Suprapubic skin (tissue), 4 donors: ENCODE measurements at regions not wholly inside any gene's neighbourhood (a gene's known extent, or its start where the extent isn't known, plus 50 kb on each side); places are given as distances from the start of the nearest gene placed in this dataset.

ENCODE experiments used
- DNase-seq, 2 donors: peaks; one replicate each; pipeline ENCODE4 v3.0.0-alpha.2; 2019; ENCODE audit warnings: low spot score in 2 of 2
- H3K27ac ChIP-seq: fragments of 200-600 bp; sonication (generic); one replicate; pipeline ENCODE4 v1.5.1; 2019
- H3K27me3 ChIP-seq: fragments of 200-600 bp; sonication (generic); one replicate; pipeline ENCODE4 v1.5.1; 2019
- H3K36me3 ChIP-seq: fragments of 200-600 bp; sonication (generic); one replicate; pipeline ENCODE4 v1.5.1; 2019
- H3K4me1 ChIP-seq: fragments of 200-600 bp; sonication (generic); one replicate; pipeline ENCODE4 v1.5.1; 2019
- H3K4me3 ChIP-seq: fragments of 200-600 bp; sonication (generic); one replicate; pipeline ENCODE4 v1.5.1; 2019; ENCODE audit warnings: mild to moderate bottlenecking
- H3K9me3 ChIP-seq: fragments of 200-600 bp; sonication (generic); one replicate; pipeline ENCODE4 v1.5.1; 2019
- EP300 ChIP-seq: sonication (generic); formaldehyde crosslinking; IDR thresholded peaks from one replicate; pipeline ENCODE4 v1.6.1; 2017; ENCODE audit warnings: antibody characterized with exemption
- POLR2A ChIP-seq, 2 donors: fragments of 450-650 bp; IDR thresholded peaks; one replicate each; pipeline ENCODE4 v1.6.1; 2017; ENCODE audit warnings: antibody characterized with exemption in 2 of 2, mild to moderate bottlenecking in 2 of 2, moderate library complexity in 2 of 2
- POLR2AphosphoS5 ChIP-seq, 3 donors: sonication (generic); formaldehyde crosslinking; IDR thresholded peaks; one replicate each; pipeline ENCODE4 v1.6.1; 2017; ENCODE audit warnings: antibody characterized with exemption in 3 of 3
- WGBS: methylation state at CpG from one replicate; pipeline ENCODE4 v1.1.5; 2018; 5-methylcytosine and 5-hydroxymethylcytosine counted together
- TF ChIP-seq, protein P1 (sequence below), 2 donors: fragments of 200-600 bp in 1 of 2; fragments of 450-650 bp in 1 of 2; sonication (generic) in 1 of 2; IDR thresholded peaks; one replicate each; pipeline ENCODE4 v1.5.1; 2016 to 2019; ENCODE audit warnings: antibody characterized with exemption in 2 of 2, mild to moderate bottlenecking in 1 of 2, moderate library complexity in 1 of 2

DNA sequence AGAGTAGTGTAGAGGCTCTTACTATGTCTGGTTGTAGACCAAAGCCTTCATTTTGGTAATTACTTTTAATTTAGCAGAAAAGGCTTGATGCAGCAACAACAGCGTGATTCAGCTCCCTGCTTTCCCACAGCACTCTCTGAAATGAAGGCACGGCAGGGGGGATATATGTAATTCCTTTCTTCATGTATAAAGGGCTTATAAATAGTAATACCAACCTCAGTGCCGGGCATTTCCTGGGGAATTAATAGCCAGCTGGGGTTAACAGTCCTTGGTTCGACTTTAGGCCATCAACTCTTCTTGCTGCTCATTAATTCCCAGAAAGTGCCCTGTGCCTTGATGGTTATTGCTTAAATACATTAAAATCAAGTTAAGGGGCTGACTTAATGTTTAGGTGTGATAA is 669.0 kb downstream of the ZNF674 start:
- Histone ChIP-seq H3K9me3 (no peaks in the 10 kb centered on the region), H3K4me1 (no peaks in the 10 kb centered on the region), H3K27ac (no peak overlapping the region), H3K27me3 (no peaks in the 10 kb centered on the region), H3K4me3 (no peak overlapping the region), H3K36me3 (no peaks in the 10 kb centered on the region)
- no peak for DNase-seq
- TF ChIP-seq EP300 (no peak), POLR2A (IDR thresholded peaks at IDR 0.05) (no peak), POLR2AphosphoS5 (IDR thresholded peaks at IDR 0.05) (no peak)
- TF ChIP-seq, protein P1, sequence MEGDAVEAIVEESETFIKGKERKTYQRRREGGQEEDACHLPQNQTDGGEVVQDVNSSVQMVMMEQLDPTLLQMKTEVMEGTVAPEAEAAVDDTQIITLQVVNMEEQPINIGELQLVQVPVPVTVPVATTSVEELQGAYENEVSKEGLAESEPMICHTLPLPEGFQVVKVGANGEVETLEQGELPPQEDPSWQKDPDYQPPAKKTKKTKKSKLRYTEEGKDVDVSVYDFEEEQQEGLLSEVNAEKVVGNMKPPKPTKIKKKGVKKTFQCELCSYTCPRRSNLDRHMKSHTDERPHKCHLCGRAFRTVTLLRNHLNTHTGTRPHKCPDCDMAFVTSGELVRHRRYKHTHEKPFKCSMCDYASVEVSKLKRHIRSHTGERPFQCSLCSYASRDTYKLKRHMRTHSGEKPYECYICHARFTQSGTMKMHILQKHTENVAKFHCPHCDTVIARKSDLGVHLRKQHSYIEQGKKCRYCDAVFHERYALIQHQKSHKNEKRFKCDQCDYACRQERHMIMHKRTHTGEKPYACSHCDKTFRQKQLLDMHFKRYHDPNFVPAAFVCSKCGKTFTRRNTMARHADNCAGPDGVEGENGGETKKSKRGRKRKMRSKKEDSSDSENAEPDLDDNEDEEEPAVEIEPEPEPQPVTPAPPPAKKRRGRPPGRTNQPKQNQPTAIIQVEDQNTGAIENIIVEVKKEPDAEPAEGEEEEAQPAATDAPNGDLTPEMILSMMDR (IDR thresholded peaks at IDR 0.05): no peak
- WGBS: 80% methylated on average over 4 of the region's 4 CpGs

DNA sequence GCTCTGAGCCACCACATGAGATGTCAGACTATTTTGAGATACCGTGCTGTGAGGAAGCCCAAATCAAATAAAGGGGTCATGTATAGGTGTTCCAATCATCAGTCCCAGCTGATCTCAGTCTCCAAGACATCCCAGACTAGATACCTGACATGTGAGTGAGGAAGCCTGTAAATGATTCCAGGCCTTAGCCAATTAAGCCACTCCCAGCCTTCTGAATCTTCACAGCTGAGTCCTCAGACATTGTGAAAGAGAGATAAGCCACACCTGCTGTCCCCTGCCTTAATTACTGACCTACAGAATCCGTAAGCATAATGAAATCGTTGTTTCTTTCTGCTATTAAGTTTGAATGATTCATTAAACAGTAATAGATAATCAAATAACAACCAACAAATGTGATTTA is 671.4 kb downstream of the ZNF674 start:
- Histone ChIP-seq H3K27ac (no peak overlapping the region), H3K9me3 (no peaks in the 10 kb centered on the region), H3K36me3 (no peaks in the 10 kb centered on the region), H3K4me3 (no peak overlapping the region), H3K27me3 (no peaks in the 10 kb centered on the region), H3K4me1 (no peaks in the 10 kb centered on the region)
- TF ChIP-seq, protein P1 (IDR thresholded peaks at IDR 0.05): no peak
- TF ChIP-seq EP300 (no peak), POLR2AphosphoS5 (IDR thresholded peaks at IDR 0.05) (no peak)
- no peak for DNase-seq
- WGBS: 66% methylated on average over 3 of the region's 3 CpGs

DNA sequence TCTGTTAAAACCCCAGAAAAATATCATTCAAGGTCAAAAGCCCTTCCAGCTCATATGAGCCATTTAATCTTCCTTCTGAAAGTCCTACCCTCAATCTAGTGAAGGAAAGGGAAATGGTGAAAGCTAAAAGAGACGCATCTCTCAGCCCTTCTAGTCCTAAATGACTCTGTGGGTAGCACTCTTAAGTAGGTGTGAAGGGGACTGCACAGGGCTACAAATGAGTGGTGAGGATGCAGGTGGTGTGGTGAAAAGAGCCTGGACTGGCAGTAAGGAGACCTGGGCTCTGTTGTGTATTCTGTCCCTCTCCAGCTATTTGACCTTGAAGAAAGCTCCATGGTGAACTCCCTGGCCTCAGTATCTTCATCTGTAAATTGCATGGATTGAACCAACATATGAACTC is 671.8 kb upstream of the DIPK2B start:
- WGBS: 81% methylated on average over 1 of the region's 1 CpG
- DNase-seq: no peak
- no peak overlapping the region for H3K27ac ChIP-seq
- H3K4me3 ChIP-seq: no peak overlapping the region
- TF ChIP-seq EP300 (no peak), POLR2AphosphoS5 (IDR thresholded peaks at IDR 0.05) (no peak), POLR2A (IDR thresholded peaks at IDR 0.05) (no peak)
- TF ChIP-seq, protein P1 (IDR thresholded peaks at IDR 0.05): no peak
- H3K27me3 ChIP-seq: no peaks in the 10 kb centered on the region
- no peaks in the 10 kb centered on the region for H3K4me1 ChIP-seq
- no peaks in the 10 kb centered on the region for H3K36me3 ChIP-seq
- no peaks in the 10 kb centered on the region for H3K9me3 ChIP-seq

DNA sequence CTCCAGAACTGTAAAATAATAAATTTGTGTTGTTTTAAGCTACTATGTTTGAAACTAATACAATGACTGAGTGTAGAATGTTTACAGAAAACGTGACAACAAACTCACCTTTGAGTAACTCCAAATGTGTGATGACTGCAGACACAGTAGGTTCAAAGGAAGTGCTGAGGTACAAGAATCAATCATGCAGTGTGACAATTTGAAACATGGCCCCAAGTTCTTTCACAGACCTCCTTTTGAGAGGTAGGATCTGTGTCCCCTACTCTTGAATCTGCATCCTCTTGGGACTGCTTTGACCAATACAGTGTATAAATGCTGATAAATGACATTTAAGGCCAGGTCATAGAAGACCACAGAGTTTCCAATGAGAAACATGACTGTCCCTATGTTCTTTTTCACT is 667.7 kb upstream of the DIPK2B start:
- whole genome bisulfite sequencing: 43% methylated on average over 1 of the region's 1 CpG
- TF ChIP-seq POLR2A (IDR thresholded peaks at IDR 0.05) (no peak), EP300 (no peak), POLR2AphosphoS5 (IDR thresholded peaks at IDR 0.05) (no peak)
- no peaks in the 10 kb centered on the region for H3K4me1 ChIP-seq
- no peak overlapping the region for H3K4me3 ChIP-seq
- no peak for DNase-seq
- H3K36me3 ChIP-seq: no peaks in the 10 kb centered on the region
- no peak overlapping the region for H3K27ac ChIP-seq
- H3K27me3 ChIP-seq: no peaks in the 10 kb centered on the region
- no peaks in the 10 kb centered on the region for H3K9me3 ChIP-seq

DNA sequence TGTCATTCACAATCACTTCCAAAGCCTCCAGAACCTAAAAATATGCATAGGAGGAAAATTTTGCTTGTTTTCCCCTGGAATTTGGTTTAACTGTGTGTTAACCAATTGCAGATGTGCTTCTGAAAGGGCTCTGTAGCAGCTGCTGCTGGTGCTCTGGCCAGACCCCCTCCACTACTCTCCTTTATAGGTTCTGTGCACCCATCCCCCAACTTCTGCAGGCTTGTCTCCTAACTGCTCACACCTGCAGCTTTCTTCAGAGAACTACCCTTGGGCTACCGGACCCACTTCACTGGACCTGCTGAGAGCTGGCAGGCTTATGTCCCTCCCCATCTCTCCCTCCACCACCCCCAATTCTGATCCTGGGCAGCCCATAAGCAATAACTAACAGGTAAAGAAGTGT is 662.1 kb upstream of the DIPK2B start:
- no peaks in the 10 kb centered on the region for H3K27me3 ChIP-seq
- H3K9me3 ChIP-seq: no peaks in the 10 kb centered on the region
- no peak overlapping the region for H3K27ac ChIP-seq
- no peak for DNase-seq
- H3K4me3 ChIP-seq: no peak overlapping the region
- TF ChIP-seq POLR2AphosphoS5 (IDR thresholded peaks at IDR 0.05): no peak
- no peak for TF ChIP-seq EP300
- TF ChIP-seq, protein P1 (IDR thresholded peaks at IDR 0.05): no peak
- TF ChIP-seq POLR2A (IDR thresholded peaks at IDR 0.05): no peak
- 80% methylated on average over 1 of the region's 1 CpG for WGBS
- no peaks in the 10 kb centered on the region for H3K36me3 ChIP-seq
- no peaks in the 10 kb centered on the region for H3K4me1 ChIP-seq

DNA sequence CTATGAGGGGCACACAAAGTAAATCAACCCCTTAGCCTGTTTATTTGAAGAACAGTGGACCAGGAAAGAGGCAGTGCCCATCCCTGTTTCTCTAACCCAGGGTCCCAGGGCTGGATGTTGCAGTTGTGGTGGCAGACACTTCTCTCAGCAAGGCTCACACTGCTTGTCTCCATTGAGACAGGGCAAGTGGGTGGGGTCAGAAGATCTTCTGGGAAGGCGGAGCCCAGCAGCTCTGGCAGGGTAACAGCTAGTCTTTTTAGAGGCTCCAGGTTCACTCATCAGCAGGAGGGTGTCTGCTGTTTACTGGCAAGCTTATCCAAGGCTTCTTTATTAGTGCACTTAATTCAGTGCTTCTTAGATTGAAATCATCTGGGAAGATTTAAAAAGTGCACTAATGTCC is 659.8 kb upstream of the DIPK2B start:
- WGBS: 78% methylated on average over 1 of the region's 1 CpG
- Histone ChIP-seq H3K36me3 (no peaks in the 10 kb centered on the region), H3K27ac (no peak overlapping the region), H3K4me1 (no peaks in the 10 kb centered on the region), H3K4me3 (no peak overlapping the region), H3K27me3 (no peaks in the 10 kb centered on the region), H3K9me3 (no peaks in the 10 kb centered on the region)
- no peak for TF ChIP-seq POLR2AphosphoS5 (IDR thresholded peaks at IDR 0.05)
- no peak for TF ChIP-seq POLR2A (IDR thresholded peaks at IDR 0.05)
- TF ChIP-seq, protein P1 (IDR thresholded peaks at IDR 0.05): no peak
- no peak for TF ChIP-seq EP300
- DNase-seq: no peak
